Nephron (organoid): ENCODE measurements at regions not wholly inside any gene's neighbourhood (a gene's known extent, or its start where the extent isn't known, plus 50 kb on each side); places are given as distances from the start of the nearest gene placed in this dataset.
"Not testable (repeated sequence)": the region's sequence is repeated elsewhere in the genome, so short reads cannot be mapped to it uniquely, and the experiment has no call there.

Experiments used
- H3K27ac Mint-ChIP-seq, 3 experiments: 2 replicates each; pipeline ENCODE4 v1.8.0; 2020; ENCODE audit warnings: mixed read lengths in 3 of 3, mild to moderate bottlenecking in 2 of 3, moderate library complexity in 1 of 3
- H3K27me3 Mint-ChIP-seq: 2 replicates; pipeline ENCODE4 v1.8.0; 2021; ENCODE audit warnings: low read depth, mild to moderate bottlenecking, moderate library complexity, mixed read lengths
- H3K36me3 Mint-ChIP-seq: 2 replicates; pipeline ENCODE4 v1.8.0; 2020; ENCODE audit warnings: low read depth, mixed read lengths
- H3K4me1 Mint-ChIP-seq: 2 replicates; pipeline ENCODE4 v1.8.0; 2020; ENCODE audit warnings: mixed read lengths
- H3K4me3 Mint-ChIP-seq, 3 experiments: 2 replicates each; pipeline ENCODE4 v1.8.0; 2020; ENCODE audit warnings: mild to moderate bottlenecking in 3 of 3, mixed read lengths in 3 of 3, moderate library complexity in 2 of 3
- H3K9me3 Mint-ChIP-seq: 2 replicates; pipeline ENCODE4 v1.8.0; 2020; ENCODE audit warnings: mixed read lengths
- TF ChIP-seq, protein P1 (sequence below), 3 experiments: fragments of 200-600 bp; sonication (generic); IDR thresholded peaks; one replicate each; pipeline ENCODE4 v1.5.0; 2021; ENCODE audit warnings: antibody characterized with exemption in 3 of 3; ENCODE audit not compliant: unreplicated experiment in 3 of 3

DNA sequence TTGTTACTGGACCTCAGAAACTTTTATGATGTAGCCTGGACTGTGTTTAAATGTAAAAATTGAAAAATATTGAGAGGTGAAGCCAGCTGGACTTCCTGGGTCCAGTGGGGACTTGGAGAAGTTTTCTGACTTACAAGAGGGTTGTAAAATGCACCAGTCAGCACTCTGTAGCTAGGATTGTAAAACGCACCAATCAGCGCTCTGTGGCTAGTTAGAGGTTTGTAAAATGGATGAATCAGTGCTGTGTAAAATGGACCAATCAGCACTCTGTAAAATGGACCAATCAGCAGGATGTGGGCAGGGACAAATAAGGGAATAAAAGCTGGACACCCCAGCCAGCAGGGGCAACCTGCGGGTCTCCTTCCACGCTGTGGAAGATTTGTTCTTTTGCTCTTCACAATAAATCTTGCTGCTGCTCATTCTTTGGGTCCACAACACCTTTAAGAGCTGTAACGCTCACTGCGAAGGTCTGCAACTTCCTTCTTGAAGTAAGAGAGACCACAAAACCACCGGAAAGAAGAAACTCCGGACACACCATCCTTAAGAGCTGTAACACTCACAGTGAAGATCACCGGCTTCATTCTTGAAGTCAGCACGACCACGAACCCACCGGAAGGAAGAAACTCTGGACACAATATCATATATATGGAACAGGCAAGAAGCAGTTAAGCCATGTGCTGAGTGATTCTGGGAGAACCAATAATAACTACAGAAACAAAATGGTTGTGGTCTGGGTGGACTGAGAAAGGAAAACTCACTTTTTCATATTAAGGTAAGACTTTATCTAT is 201.3 kb downstream of the GABRG2 start:
- H3K36me3 Mint-ChIP-seq: no peaks in the 10 kb centered on the region
- no peak overlapping the region for H3K4me3 Mint-ChIP-seq
- H3K27me3 Mint-ChIP-seq: no peaks in the 10 kb centered on the region
- TF ChIP-seq, protein P1, sequence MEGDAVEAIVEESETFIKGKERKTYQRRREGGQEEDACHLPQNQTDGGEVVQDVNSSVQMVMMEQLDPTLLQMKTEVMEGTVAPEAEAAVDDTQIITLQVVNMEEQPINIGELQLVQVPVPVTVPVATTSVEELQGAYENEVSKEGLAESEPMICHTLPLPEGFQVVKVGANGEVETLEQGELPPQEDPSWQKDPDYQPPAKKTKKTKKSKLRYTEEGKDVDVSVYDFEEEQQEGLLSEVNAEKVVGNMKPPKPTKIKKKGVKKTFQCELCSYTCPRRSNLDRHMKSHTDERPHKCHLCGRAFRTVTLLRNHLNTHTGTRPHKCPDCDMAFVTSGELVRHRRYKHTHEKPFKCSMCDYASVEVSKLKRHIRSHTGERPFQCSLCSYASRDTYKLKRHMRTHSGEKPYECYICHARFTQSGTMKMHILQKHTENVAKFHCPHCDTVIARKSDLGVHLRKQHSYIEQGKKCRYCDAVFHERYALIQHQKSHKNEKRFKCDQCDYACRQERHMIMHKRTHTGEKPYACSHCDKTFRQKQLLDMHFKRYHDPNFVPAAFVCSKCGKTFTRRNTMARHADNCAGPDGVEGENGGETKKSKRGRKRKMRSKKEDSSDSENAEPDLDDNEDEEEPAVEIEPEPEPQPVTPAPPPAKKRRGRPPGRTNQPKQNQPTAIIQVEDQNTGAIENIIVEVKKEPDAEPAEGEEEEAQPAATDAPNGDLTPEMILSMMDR (IDR thresholded peaks at IDR 0.05; ENCODE audit: unreplicated experiment in 3 of 3): no peak
- no peak overlapping the region for H3K27ac Mint-ChIP-seq
- no peaks in the 10 kb centered on the region for H3K9me3 Mint-ChIP-seq
- no peaks in the 10 kb centered on the region for H3K4me1 Mint-ChIP-seq

DNA sequence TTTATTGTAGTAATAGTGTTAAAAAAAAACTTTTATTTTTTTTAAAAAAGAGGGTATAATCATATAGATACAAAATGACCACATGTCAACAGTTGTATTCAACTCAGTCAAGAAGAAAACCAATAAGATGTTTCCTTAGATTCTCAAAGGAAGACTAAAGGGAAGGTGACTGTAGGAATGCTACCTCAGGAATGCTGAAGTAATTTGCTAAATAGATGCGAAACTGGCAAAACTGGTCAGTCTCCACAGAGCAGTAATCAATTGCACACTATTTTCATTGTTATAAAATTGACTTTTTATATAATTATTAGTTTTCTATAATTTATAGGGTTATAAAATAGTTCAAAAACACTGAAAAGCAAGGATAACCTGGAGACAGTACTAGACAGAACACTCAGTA is 204.8 kb downstream of the GABRG2 start:
- Mint-ChIP-seq H3K27ac (no peak overlapping the region), H3K36me3 (no peaks in the 10 kb centered on the region), H3K9me3 (no peaks in the 10 kb centered on the region), H3K27me3 (no peaks in the 10 kb centered on the region), H3K4me3 (no peak overlapping the region), H3K4me1 (no peaks in the 10 kb centered on the region)
- TF ChIP-seq, protein P1 (IDR thresholded peaks at IDR 0.05; ENCODE audit: unreplicated experiment in 3 of 3): no peak

DNA sequence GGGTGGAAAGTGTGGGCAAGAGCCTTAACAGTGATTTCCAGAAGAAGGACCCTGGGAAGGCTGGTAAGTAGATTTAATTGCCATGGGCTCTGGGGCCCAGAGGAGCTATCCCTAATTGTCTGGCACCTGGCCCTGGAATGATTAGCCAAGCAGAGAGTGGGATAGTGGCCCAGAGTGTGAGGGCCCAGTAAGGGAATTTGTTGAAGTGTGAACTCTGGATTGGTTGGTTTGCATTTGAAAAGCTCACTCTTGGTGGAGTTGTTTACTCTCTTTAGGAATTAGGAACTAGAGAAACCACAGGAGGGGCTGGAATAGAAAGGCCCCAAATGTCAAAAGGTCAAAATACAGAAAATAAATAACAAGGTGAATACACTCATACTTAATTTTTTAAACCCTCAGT is 207.1 kb downstream of the GABRG2 start:
- TF ChIP-seq, protein P1 (IDR thresholded peaks at IDR 0.05; ENCODE audit: unreplicated experiment in 3 of 3): no peak
- Mint-ChIP-seq H3K4me1 (no peaks in the 10 kb centered on the region), H3K4me3 (no peak overlapping the region), H3K36me3 (no peaks in the 10 kb centered on the region), H3K9me3 (no peaks in the 10 kb centered on the region), H3K27me3 (no peaks in the 10 kb centered on the region), H3K27ac (no peak overlapping the region)

DNA sequence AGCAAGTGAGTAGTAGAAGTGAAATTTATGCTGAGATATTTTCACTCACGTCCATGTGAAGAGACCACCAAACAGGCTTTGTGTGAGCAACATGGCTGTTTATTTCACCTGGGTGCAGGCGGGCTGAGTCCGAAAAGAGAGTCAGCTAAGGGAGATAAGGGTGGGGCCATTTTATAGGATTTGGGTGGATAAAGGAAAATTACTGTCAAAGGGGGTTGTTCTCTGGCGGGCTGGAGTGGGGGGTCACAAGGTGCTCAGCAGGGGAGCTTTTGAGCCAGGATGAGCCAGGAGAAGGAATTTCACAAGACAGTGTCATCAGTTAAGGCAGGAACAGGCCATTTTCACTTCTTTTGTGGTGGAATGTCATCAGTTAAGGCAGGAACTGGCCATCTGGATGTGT is 207.8 kb downstream of the GABRG2 start:
- H3K27ac Mint-ChIP-seq, H3K4me1 Mint-ChIP-seq, H3K36me3 Mint-ChIP-seq, H3K9me3 Mint-ChIP-seq, H3K4me3 Mint-ChIP-seq, H3K27me3 Mint-ChIP-seq: not testable (repeated sequence)

DNA sequence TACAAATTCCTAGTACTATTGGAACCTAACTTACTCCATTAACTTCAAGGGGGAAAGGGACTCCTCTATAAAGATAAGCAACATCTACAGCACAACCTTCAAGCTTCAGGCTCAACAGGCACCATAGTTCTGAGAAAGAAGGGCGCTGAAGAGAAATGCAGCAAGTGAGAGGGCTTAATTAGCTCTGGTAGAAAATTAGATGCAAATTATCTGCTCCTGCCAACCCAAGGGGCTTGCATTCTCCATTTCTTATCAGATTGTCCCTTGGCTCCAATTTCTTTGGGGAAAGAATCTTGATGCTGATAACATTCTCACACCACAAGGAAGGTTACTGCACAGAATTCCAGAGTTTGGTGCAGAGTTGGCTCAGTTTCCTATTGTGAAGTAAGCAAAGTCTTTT is 214.6 kb downstream of the GABRG2 start:
- Mint-ChIP-seq H3K36me3 (no peaks in the 10 kb centered on the region), H3K4me1 (no peaks in the 10 kb centered on the region), H3K27me3 (no peaks in the 10 kb centered on the region), H3K9me3 (no peaks in the 10 kb centered on the region), H3K4me3 (no peak overlapping the region), H3K27ac (no peak overlapping the region)
- TF ChIP-seq, protein P1 (IDR thresholded peaks at IDR 0.05; ENCODE audit: unreplicated experiment in 3 of 3): no peak

DNA sequence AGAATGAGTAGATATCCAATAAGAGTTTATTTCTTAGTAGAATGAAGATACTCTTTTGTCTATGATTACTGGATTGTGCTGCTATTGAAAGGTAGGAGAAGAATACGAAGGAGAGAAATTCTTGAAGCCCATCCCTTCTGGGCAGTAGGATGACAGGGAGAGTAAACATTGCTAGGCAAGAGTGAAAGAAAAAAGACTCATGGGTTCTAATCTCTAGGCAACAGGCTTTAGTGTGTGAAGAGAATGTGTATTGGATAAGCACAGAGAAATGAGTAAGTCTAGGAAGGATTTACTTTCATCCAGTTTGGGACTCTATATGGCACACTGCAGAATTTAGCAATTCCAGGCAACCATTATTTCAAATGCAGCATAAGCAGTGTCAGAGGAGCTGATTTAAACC is 216.0 kb downstream of the GABRG2 start:
- Mint-ChIP-seq H3K27me3 (no peaks in the 10 kb centered on the region), H3K9me3 (no peaks in the 10 kb centered on the region), H3K36me3 (no peaks in the 10 kb centered on the region), H3K4me1 (no peaks in the 10 kb centered on the region), H3K4me3 (no peak overlapping the region), H3K27ac (no peak overlapping the region)
- TF ChIP-seq, protein P1 (IDR thresholded peaks at IDR 0.05; ENCODE audit: unreplicated experiment in 3 of 3): no peak
